ENCODE measurements at regions not wholly inside any gene's neighbourhood (a gene's known extent, or its start where the extent isn't known, plus 50 kb on each side); places are given as distances from the start of the nearest gene placed in this dataset.

GRCh38 chr12:94783862-94784261 lies 133.5 kb upstream of the TMCC3 start:
- TF ChIP-seq CTCF (IDR thresholded peaks at IDR 0.05) (no peak), POLR2A (IDR thresholded peaks at IDR 0.05) (no peak)
